ENCODE measurements at regions not wholly inside any gene's neighbourhood (a gene's known extent, or its start where the extent isn't known, plus 50 kb on each side); places are given as distances from the start of the nearest gene placed in this dataset.
"Not testable (repeated sequence)": the region's sequence is repeated elsewhere in the genome, so short reads cannot be mapped to it uniquely, and the experiment has no call there.

DNA sequence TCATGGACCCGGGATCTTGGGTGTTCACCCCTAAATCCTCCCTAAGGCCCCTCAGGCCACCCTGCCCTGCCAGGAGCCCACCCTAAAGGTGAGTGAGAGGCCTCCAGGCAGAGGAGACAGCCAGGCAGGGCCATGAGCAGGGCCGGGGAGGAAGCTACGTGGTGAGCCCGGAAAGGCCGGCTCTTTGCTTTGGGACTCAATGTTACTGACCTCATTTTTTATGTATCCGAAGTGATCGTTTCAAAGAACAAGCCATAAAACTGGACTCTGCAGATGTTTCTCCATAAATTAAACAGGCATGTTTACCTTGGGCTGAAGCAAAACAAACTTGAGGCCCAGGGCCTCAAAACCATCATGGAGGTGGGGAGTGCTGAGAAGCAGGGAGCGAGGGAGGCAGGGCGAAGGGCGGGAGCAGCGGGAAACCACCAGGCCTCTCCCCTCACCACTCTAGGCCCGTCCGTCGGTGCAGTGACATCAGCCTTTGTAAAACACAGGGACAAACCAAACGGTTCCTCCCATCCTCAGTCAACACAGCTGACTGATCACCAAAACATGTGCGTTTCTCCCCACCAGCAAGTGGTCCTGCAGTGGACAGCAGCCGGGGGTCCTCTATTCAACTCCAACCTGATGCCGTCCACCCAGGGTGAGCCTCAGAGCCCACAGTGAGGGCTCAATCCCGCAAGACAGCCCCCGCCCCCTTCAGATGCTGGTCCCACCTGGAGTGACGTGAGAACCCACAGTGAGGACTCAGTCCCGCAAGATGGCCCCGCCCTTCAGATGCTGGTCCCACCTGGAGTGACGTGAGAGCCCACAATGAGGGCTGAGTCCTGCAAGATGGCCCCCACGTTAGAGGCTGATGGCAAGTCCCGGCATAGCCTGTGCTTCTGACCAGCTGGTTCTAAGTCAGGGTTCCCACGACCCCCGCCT, 102.9 kb upstream of the LRPAP1 start:
- no peak for DNase-seq (ENCODE audit: low read depth)

DNA sequence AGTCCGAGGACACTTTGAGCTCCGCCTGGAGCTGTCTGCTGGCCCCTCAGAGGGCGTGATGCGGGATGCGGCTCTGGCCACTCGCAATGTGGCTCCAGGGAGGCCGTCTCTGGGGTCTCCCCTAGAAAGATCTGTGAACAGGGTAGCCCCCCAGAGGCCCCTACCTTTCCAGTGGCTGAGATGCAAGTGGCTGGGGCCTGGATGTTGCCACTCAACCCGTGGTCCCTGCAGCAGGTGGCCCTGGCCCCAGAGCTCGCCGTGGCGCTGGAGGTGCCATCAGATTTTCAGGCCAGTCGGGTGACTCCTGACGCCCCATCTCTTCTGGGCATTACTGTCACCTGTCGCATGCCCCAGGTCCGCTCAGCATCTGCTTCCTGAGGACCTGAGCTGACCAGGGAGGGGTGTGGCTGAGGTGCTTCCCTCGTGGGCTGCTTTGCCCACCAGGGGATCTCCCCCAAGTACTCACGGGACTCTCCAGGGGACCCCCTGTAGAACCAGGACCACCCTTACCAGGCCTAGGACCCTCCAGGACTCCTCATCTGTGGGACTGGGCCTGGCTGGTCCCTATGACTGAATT, 102.1 kb upstream of the LRPAP1 start:
- no peak for DNase-seq (ENCODE audit: low read depth)

DNA sequence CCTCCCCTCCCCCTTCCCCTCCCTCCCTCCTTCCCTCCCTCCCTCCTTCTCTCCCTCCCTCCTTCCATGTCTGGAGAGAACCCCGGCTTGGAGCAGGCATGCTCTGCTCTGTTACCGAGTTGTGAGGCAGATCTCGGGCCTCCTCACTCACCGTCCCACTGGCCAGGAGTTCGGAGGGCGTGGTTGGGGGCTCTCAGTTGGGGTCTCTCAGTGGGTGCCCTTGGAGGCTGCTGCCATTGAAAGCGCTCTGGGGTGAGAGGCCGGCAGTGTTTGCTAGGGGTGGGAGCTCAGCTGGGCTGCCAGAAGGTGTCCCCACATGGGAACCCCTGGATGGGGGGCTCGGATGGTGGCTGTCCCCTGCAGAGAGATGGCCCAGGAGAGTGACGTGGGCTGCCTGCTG, 101.1 kb upstream of the LRPAP1 start:
- not testable (repeated sequence) for DNase-seq (ENCODE audit: low read depth)

DNA sequence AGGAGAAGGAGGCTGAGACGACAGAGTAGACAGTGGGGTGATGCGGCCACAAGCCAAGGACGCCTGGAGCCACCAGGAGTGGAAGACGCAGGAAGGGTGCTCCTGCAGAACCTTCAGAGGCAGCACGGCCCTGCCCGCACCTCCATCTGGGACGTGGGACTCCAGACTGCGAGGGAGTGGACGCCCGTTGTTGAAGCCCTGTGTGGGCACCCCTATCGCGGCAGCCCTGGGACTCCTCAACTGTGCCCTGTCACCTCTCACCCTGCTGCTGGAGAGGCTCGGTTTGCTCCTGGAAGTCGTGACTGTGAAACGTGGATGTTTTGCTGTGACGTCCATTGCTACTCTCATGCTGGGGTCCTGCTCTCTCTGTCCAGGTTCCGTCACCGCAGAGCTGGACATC, 100.6 kb upstream of the LRPAP1 start:
- DNase-seq (ENCODE audit: low read depth) = not testable (repeated sequence)

DNA sequence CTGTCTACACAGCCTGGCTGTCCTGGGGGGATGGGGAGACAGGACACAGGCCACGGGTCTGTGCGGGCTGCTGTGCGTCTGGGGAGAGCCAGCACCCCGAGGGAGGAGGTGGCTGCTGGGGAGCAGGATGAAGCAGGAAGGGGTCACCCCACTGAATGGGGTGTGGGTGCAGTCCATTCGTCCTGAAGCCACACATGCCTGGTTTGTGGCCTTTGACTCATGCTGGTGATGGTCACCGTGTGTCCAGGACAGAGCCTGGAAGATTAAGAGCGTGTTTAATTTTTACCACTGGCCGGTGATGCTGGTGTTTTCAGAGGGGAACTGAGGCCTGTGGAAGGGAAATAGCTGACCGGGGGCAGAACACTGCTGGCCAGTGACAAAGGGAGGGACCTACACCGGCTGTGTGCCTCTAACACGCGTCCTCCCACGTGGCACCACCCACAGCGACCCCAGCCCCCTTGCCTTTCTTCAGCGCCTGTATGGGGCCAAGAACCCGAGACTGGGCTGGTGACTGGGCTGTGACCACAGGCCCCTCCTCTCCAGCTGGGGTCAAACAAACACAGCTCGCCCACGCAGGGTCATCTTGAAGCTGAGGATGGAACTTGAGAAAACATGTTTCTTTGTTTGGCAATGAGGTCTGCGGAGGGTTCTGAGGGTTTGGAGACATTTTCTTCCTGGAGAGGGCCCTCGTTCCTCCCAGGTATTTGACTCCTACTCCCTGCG, 99.5 kb upstream of the LRPAP1 start:
- not testable (repeated sequence) for DNase-seq (ENCODE audit: low read depth)

DNA sequence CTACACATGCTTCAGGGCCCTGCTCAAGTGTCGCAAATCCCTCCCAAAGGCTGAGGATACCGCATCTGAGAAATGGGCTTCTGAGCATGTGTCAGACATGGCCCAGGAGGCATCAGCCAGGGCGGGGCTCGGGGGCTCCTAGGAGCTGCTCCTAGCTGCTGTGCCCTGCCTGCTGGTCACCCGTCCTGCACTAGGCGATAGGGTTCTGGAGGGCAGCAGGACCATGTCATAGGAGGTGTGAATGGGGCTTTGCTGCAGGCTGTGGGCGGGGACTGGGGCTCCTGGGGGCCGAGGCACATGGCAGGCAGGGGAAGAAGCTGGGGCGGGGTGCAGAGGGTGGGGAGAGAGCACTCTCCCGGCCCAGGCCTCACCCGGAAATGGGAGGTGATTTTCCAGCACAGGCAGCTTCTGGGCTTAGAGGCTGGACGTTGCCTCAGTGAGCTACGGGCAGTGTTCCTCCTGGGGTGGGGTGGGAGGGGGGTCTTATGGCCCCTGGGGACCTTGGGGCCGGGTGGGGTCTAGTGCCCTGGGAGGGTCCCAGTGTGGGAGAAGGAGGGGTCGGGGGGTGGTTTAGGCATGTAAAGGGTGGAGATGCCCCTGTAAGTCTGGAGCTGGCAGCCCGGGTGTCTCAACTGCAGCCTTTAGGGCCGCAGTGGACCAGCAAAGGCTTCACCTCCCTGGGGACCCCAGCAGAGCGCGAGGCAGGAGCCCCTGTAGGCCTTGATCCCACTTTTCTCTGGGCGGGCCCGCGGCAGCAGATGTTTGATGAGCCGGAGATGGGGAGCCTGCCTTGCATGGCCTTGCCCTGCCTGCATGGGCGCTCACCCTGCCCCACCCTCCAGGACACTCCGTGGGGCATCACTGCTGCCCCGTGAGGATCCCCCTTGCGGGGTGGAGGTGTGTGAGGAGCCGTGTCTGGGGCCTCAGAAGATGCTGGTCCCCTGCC, 98.6 kb upstream of the LRPAP1 start:
- DNase-seq (ENCODE audit: low read depth) = peak; percentile 42

DNA sequence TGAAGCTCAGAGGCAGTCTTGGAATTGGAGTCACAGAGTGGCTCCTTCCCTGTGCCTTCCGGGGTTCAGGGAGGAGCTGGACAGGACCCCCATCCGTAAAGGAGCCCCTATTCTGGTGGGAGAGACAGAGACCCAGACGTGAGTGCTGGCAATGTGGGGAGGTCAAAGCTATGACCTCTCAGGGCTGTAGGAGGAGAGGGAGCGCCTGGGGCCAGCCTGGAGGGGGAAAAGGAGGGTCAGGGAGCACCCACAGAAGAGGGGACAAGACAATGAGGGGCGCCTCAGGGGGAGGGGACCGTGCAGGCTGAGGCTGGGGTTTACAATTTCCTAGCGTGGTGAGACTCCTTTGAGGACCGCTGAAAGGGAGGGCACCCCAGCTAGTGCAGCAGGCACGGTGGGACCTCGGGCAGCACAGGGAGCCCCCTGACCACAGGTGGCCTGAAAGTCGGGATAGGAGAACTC, 97.9 kb upstream of the LRPAP1 start:
- no peak for DNase-seq (ENCODE audit: low read depth)

DNA sequence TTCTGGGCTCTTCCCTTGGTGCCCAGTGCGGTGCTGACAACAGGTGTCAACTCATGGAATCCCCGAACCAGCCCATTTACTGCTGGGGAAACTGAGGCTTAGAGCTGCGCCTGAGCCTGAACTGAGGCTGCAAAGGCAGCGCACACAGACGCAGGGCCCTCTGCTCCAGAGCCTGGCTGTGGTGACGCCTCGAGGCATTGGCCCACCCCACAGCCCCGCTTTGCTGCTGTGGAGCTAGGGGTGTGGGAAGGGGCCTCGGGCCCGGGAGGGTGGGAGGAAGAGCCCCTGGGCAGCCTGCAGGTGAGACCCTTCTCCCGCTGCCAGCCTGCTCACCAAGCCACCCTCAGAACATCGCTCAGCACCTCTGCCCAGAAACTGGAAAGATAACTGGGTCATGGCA, 97.4 kb upstream of the LRPAP1 start:
- DNase-seq (ENCODE audit: low read depth) = no peak

DNA sequence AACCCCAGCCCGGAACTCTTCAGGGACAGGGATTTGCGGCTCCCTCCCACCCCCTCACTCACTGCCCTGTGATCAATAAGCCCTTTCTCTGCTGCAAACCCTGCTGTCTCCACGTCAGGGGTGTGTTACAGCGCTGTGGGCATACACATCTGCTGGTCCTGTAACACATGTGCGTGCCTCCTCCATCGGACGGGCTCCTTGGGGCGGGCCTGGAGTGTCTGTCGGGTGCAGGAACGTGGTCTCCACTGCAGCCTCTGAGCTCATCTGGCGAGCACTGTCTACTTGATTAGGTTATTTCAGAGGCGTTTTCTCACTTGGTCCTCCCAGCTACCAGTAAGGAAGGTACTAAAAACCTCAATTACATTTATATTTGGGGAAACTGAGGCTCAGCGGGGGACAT, 97.0 kb upstream of the LRPAP1 start:
- not testable (repeated sequence) for DNase-seq (ENCODE audit: low read depth)

DNA sequence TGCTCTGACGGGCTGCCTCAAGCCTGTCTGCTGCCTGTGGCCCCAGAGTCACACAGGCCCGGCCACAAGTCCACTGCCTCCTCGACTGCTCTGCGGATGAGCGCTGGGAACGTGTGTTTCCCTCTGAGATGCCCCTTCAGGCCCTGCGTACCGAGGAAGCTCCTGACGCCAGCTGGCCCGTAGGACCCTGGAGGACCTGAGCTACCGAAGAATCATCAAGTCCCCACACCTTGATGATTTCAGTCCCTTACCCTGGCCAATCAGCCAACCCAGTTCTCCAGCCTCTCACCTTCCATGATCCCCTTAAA, 96.6 kb upstream of the LRPAP1 start:
- DNase-seq (ENCODE audit: low read depth) = no peak

DNA sequence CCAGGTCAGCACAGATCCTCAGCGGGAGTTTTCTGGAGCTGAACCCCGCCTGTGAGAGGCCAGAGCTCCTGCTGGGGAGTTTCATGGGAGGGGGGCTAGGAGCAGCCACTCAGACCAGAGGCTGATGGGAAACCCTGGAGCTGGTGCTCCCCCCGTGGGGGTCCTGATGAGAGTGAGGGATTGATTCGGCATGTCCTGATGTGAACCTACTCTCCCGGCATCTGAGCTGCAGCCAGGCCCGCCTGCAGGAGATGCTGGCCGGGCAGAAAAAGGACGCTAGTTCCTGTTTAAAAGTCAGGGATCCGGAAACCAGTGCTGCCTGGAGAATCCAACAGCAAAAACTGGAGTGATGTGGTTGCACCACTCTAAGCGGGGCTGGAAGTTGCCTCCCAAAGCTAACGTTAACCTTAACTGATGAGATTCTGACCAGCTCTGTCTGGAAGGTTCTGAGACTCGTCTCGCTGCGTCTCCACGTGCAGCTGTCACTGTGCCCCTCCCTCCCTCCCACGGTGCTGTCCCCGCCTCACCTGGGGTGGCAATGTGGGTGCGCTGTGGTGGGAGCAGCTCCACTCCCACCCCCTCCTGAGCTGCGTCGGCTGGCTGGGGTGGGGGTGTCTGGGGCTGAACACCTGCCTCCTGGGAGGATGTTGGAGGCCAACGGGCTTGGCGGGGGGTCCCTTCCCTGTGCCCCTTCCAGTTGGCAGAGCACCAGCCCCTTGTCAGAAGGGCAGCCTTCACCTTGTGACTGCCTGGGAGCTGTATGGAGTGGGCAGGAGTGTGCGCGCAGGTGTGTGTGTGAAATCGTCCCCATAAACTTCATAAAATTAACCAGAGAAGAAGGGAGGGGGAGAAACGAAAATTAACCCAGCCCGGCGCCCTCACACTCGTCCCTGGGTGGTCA, 96.0 kb upstream of the LRPAP1 start:
- not testable (repeated sequence) for DNase-seq (ENCODE audit: low read depth)

DNA sequence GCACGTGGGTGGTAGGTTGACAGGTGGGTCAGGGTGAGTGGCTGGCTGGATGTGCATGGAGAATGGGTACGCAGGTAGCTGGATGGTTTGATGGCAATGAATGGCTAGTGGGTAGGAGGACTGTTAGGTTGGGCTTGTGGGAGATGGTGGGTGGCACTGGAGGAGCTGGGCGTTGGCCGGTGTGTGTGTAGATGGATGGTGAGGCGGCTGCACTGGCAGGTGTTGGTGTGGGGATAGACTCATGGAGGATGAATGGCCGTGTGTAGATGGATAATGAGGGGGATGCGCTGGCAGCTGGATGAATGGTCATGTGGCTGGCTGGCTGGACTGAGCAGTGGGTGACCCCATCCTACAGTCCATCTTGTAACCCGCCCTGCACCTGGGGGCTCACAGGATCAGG, 95.2 kb upstream of the LRPAP1 start:
- DNase-seq (ENCODE audit: low read depth) = not testable (repeated sequence)

DNA sequence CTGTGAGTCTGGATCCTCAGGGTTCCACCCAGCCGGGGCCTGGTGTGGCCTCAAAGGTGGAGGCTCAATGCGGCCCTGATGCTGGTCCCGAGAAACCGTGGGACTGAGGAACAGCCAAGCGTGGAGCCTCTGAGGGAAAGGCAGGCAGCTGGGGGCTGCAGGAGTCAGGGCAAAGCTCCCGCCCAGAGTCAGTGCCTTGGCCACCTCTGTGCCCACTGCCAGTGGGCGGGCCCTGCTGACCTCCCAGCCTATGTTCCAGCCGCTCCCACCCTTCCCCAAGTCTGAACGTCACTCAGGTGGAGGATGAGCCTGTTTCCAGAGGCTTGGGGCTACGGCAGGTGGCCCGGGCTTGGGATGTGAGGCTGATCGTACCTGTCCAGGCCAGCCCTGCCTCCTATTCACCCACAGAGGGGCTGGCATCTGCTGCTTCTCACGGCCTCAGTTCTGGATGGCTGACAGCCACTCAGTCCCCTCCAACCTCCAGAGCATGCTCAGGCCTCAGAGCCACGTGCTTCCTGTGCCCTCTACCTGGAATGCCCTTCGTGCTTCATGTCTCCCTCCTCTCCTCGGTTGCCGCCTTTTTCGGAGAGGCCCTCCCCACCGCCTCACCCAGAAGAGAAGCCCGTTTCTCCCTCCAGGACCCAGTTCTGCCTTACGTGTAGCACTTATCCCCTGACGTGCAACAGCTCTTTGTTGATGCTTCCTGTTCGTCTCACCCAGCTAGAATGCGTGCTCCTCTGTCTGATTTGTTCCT, 94.1 kb upstream of the LRPAP1 start:
- DNase-seq (ENCODE audit: low read depth) = not testable (repeated sequence)

DNA sequence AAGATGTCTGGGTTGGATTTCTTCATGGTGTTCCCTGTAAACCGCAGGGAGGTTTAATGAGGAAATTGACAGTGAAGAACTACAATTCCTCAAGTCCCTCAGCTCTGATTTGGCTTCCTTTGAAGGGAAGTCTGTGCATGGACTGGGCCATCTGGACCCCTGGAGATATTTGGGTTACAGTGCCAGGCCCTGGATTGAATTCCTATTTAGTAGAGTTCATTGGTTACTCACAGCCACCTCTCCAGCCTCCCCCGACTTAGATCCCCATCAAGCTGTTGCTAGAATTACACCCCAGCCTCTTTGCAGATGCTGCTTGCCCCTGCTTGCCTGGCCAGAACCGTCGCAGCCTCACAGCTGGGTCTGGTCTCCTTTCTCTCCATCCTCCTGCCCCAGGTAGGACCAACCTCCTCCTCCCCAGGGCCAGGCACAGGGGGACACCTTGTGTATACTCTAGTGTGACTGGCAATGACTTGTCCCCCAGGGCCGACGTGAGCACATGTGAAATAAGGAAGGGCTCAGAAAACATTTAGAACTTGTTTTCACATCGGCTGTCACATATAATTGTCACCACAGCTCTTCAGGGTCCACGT, 93.2 kb upstream of the LRPAP1 start:
- DNase-seq (ENCODE audit: low read depth) = not testable (repeated sequence)

DNA sequence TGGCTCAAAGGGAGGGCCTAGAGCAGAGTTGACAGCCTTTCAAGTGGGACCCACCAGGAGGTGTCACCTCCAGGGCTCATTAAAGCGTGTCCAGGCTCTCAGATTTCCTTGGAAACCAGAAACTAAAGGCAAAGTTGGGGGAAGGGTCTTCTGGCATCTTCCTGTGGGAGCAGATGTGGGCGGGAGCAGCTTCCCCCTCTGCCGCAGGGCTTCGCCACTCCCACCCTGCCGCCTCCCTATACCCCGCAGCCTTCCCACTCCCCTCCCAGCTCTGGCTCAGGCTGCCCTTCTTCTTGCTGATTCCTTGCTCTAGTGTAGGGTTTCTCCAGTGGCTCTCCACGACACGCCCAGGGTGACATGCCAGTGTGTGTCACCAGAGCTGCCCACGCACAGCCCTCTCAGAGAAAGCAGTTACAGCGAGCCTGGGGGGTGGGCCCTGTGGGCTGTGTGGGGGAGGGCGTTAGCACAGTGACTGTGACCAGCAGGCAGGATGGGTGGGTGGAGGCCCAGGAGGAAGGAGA, 91.6 kb upstream of the LRPAP1 start:
- not testable (repeated sequence) for DNase-seq (ENCODE audit: low read depth)

DNA sequence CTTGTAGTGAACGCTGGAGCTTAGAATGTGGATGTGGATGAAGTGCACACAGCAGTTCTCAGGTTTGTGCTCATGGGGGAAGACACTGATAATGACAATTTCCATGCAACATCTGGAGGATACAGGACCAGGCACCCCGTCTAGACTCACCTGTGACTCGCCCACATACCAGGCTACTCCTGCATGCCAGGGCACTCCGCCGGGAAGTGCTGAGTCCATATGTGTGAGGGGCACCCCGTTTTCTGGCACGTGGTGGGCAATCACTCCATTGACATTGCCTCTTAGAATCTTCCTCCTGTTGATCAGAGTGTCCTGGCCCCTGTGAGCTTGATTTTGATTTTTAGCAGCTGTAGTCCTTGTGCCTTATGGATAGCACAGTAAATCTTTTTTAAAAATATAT, 90.9 kb upstream of the LRPAP1 start:
- DNase-seq (ENCODE audit: low read depth) = no peak

DNA sequence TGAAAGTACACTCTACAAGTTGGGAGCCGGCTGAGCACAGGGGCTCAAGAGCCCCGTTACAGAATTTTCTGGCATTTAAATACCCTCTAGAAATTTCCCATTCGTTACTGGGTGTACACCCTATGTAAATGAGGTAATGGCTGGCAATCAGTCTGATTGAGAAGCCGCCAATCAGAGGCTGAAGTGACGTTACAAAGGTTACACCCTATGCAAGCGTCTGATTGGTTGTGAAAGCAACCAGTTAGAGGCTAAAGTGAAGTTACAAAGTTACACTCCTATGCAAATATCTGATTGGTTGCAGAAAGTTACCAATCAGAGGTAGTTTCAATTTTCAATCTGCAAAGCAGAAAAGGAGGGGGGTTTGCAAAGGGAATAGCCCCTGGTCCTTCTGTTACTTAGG, 88.1 kb upstream of the LRPAP1 start:
- not testable (repeated sequence) for DNase-seq (ENCODE audit: low read depth)

DNA sequence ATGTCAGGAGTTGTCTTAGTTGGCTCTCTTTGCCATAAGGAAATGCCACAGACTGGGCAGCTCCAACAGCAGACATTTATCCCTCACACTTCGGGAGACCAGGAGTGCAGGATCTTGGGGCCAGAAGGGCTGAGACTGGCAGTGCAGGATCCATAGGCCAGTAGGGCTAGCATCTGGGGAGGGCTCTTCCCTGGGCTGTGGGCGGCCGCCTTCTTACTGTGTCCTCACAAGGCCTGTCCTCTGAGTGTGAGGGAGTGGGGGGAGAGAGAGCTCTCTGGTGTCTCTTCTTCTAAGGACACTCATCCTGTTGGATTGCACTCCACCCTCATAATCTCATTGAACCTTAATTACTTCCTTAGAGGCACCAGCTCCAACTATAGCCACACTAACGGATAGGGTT, 87.5 kb upstream of the LRPAP1 start:
- not testable (repeated sequence) for DNase-seq (ENCODE audit: low read depth)

DNA sequence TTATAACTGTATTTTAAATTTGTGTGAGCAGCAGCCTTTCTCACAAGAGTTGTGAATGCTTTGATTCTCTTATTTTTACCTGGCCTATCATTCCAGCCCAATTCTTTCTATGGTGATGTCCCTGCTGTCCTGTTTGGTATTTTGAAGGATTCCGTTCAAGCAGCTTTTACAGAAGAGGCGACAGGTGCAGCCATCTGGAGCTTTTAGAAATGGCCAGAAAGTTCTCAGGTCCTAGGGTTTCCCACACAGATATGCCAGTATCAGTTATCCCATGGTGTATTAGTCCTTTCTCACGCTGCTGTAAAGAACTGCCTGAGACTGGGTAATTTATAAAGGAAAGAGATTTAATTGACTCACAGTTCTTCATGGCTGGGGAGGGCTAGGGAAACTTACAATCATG, 86.1 kb upstream of the LRPAP1 start:
- not testable (repeated sequence) for DNase-seq (ENCODE audit: low read depth)
